T-helper 22 cell (primary cell): ENCODE measurements at regions not wholly inside any gene's neighbourhood (a gene's known extent, or its start where the extent isn't known, plus 50 kb on each side); places are given as distances from the start of the nearest gene placed in this dataset.
"Not testable (repeated sequence)": the region's sequence is repeated elsewhere in the genome, so short reads cannot be mapped to it uniquely, and the experiment has no call there.

Experiments
- DNase-seq: peaks from one replicate; pipeline ENCODE4 v3.0.0-alpha.2; 2020; ENCODE audit warnings: low read depth

DNA sequence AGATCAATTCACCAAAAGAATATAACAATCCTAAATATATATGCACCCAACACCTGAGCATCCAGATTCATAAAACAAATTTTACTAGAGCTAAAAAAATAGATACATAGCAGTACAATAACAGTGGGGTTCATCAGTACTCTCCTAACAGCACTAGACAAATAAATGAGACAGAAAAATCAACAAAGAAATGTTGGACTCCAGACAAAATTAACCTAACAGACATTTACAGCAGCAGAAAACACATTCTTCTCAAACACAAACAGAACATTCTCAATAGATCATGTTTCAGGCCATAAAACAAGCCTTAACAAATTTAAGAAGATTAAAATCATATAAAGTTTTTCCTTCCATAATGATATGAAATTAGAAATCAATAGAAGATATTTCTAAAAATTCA lies 124.8 kb upstream of the NECTIN3 start:
- DNase-seq: no peak

DNA sequence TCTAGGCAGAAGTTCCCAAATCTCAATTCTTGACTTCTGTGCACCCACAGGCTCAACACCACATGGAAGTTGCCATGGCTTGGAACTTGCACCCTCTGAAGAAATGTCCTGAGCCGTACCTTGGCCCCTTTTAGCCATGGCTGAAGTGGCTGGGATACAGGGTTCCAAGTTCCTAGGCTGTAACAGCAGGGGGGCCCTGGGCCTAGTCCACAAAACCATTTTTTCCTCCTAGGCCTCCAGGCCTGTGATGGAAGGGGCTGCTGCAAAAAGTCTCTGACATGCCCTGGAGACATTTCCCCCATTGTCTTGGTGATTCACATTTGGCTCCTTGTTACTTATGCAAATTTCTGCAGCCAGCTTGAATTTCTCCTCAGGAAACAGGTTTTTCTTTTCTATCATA lies 122.4 kb upstream of the NECTIN3 start:
- not testable (repeated sequence) for DNase-seq

DNA sequence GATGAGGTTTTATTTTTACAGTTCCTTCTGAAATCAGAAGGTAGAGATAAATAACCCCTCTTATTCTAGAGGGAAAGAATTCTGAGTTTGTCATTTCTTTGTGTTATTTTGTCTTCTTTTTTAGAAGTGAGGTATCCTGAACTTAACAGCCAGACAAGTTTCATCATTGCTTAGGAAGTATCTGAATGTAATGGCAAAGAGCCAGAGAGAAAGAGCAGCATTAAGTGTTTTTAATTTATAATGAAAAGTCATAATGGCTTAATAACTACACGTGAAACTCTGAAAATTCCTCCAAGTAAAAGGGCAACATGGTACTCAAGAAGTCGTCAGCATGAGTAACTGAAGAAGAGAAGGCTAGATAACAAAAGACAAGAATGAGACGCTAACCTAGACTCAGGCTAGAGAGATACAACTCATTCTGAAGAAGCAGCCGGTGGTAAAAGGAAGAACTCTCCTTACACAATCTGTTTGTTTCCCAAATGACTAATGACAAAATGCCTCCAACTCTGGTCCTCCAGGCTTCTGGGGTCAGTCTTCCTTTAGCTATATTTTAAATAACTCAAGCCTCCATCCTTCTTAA lies 116.2 kb upstream of the NECTIN3 start:
- DNase-seq: no peak

DNA sequence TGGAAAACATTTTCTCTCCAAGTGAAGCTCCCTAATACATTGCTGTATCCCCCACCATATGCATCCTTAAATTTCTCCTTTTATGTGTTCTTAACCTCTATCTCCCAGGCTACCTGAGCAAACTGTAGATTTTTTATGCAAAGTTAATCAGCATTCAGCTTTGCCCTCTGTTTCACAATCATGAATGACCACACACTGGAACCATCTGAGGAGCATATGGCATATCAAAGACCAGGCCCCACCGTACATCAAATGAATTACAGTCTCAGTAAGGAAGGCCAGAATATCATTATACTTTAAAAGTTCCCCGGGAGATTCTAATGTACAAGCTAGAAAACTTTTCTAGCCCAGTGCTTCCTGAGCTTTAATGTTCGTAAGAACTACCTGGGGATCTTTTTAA lies 115.5 kb upstream of the NECTIN3 start:
- no peak for DNase-seq

DNA sequence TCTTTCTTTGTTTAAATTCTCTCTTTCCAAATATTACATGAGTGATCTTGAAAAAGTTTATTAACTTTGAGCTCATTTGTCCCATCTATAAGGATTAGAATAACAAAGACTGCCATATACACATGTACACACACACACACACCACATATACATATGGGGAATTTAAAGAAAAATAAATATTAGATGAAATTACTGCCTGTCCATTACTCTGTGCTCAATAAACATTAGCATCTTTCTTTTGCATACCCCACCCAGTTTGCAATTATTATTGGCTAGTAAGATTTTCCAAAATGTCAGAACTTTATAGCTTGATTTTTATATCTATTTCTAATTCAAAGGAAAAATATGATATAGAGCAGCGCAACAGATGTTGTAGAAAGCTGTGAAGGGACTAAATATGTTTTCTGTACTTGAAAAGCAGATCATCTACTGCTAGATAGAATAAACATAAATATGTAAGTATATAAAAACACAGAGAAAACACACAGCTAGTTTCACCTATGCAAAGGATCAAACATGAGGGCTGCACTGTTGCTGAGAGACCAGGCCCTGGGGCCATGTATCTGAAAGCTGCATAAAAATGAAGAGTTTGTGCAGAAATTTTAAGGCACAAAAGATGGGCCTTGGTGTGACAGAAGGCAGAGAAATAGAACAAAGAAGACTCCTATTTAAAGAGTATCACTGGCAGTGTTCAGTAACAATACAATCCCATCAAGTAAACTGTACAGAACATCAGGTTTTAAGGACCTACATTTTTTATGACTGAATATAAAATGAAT lies 114.2 kb upstream of the NECTIN3 start:
- no peak for DNase-seq

DNA sequence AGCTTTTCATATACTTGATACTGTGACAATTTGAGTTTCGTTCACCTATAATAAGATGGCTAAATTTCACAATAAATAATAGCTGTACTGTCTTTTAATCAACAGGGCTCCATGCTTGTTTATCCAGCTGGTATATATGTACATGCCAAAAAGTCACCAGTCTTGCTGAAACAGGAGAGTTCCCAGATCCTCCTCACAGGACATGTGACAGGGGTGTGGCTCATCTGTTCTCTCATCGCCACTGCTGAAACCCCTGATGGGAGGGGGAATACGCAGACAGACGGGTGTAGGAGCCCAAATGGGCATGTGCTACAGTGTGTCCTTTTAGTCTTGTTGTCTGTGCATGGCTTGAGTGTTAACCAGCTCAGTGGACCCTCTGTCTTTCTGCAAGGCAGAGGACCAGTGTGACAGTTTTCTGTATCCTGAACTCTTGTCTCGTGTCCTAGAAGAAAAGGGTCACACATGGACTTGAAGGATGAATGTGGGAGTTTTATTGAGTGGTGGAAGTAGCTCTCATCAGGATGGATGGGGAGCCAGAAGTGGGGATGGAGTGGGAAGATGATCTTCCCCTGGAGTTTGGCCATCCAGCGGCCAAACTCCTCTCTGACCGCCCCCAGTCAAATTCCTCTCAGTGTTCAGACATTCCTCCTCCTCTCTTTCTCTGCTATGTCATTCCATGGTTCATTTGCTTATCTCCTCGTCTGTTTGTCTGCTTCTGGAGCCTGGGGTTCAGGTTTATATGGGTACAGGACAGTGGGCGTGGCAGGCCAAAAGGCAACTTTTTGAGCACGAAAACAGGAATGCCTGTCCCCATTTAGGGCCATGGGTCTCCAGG lies 113.1 kb upstream of the NECTIN3 start:
- DNase-seq: no peak

DNA sequence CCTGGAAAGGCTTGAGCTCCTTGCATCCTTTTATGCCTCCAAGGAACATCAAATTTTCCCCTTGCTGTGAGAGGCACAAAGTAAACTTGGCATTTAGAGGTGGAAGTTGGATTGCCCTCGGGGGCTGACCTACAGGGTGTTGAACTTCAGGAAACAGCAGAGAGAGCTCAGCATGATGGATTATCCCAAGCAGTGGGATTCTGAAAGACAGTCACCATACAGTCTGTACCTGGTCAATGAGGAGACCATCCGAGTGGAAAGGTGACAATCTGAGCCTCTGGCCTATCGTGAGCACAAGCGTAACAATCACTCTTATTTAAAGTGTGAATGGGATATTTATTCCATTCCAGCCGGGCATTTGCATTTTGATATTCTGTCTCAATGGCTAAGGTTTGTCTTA lies 105.6 kb upstream of the NECTIN3 start:
- DNase-seq: no peak

DNA sequence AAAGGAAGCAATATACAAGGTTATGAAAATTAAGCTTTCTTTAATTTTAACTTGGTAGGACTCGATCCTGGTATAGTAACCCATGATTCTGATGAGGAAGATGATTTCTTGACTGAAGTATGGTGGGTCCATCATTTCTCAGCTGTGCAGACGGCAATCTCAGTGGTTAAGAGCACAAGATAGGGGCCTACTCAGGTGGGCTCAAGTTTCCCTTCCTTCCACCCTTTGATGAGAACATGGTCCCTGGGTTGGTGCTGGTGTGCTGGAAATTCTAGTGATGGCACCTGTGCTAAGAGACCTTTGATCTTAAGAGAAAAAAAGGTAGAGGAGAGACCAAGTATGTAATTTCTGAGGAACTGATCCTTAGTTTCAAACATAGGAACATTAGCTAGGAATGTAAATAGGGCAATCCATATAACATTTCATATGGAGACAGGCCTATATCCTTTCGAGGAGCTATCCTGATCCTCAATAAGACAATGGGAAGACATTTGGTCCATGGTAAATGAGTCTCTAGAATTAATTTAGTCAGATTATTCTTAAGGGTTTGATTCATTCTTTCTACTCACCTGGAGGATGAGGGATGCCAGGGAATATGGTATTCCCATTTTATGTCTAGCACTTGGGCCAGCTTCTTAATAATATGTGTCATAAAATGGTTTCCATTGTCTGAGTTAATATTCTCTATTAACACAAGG lies 104.5 kb upstream of the NECTIN3 start:
- DNase-seq: no peak

DNA sequence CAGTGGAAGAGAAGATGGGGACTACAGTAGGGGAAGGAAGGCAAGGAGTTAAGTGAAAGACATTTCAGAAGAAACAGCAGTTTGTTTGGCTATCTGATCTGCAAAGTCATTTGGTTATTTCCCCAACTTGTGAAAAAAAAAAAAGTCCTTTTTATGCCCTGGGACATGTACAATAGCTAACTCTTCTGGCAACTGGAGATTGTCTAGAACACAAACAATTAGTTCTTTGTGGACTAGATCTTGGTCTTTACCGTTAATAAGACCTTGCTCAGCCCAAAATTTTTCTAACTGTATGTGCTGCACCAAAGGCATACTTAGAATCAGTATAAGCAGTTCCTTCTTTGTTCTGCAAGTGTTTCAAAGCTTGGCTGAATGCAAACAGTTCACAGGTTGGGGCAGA lies 103.5 kb upstream of the NECTIN3 start:
- no peak for DNase-seq

DNA sequence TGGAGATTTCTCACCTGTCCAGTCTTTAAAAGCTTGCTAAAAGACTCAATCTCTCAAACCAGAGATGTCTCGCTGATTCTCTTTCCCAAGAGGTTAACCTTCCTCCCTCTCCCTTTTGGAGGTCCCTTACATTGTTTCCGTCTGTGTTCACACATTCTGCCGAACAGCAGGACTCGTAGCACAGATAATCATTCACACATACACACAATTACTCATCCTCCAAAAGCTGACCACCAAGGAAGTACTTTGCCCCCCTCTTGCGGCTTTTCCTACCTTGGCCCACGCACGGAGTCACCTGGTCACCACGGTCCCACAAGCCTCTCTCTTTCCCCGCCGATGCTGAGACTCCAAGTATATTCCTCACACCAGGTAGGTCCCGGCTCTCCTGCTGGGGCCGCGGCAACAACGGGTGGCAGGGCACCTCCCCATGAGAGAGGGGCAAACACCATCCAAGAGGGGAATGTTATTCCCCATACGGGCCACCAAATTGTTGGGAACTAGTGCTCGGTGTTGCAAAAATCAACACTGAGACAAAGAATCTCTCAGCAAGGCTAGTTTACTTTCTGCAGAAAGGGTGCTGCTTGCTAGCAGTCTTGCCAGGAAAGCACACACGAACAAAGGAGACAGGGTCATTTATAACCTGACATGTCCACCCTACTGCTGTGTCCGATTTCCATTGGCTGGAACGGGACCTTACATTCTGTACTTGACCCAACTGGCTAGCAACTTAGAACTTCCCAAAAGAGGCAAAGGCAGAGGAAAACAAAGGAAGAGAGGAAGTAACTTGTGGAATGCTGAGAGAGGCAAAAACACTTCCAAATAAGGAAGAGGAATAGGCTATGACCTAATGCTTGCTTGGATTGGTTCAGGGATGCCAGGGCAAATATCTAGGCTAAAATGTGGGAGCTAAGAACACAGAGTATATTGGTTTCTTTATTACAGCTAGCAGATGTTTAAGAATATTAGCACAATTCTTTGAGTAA lies 102.1 kb upstream of the NECTIN3 start:
- DNase-seq: no peak

DNA sequence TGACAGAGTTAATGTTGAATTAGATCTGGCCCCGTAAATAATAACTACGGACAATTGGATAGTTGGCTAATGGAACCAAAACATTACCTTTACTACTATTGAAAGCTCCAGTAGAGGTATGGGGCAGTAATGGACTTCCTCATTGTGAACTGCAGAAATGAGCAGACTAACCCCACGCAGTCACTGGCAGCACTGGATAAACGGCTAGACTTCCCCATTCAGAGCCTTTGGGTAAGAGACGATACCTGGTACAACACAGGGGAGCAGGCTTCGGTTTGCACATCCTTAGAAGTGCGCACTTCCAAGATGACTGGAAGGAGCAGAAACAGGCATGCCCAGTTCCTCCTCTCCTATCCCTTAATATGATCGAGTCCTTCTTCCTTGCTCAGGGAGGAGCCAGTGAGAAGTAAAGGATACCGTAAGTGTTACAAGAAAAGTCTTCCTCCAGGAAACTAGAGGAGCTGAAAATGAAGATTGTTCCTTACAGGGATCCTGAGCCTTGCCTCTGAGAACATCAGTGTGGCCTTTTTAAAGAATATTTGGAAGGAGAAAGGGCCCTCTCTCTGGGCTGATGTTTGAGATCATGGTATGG lies 100.5 kb upstream of the NECTIN3 start:
- DNase-seq: no peak

DNA sequence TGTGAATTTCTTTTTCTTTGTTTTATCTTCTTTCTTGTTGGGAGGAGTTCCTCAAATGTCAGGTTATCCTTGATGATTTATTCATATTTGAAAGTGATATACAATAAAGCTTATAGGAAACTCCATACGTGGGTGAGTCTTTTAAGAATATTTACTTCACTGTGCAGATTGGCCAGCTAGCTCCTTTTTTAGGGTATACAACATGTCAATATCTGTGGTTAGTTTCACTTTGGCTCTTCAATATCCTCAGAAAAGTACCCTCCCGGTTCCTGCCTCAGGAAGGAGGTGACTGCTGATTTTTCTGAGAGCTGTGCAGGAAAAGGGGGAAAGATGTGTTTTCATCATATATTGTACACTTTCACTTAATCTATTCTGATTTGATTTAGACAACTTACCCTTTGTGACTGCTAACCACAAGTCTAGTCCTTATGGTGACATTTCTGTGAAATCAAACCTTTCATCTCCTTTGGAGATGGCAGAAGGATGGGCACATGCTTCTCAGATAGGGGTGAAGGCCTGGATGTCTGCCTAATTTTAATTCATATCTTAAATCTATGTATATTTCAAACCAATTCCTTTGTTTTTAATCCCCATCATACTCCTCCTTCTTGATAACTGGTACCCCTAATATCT lies 98.2 kb upstream of the NECTIN3 start:
- DNase-seq: no peak

DNA sequence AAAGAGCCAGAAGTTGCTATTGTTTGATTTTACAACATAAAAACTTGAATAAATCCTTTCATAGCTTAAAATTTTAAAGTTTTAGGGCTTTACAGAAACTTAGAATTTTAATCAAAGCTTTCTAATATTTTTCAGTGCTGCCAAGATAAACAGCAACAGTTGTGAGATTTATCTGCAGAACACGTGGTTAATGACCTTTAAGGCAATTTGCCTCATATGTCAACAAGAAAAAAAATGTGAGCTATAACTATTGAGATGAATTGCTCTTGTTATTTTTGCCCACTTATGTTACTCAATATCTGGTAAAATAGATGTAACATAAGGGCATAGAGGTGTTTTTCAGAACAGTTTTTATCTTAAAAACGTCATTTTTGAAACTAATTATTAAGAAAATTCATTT lies 96.7 kb upstream of the NECTIN3 start:
- DNase-seq: no peak

DNA sequence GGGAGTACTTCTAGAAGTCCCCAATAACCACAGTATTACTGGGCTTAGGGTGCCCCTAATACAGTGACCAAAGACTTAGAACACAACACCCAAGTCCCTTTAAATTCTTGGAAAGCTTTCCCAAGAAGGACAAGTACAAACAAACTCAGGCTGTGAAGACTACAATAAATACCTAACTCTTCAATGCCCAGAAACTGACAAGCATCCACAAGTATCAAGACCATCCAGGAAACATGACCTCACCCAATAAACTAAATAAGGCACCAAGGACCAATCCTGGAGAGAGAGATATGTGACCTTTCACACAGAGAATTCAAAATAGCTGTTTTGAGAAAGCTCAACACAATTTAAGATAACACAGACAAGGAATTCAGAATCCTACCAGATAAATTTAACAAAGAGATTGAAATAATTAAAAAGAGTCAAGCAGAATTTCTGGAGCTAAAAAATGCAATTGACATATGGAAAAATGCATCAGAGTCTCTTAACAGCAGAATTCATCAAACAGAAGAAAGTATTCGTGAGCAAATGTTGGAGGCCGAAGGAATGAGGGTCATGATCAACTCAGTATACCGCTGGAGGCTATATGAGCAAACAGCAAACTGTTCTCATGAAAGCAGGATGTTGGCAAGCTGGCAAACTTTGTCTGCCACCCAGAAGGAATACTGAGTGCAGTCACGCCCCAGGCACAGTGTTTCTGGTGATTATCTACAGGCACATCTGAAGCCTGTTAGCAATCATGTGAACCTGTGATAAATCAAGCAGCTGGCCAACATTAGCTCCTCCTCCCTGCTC lies 87.0 kb upstream of the NECTIN3 start:
- no peak for DNase-seq

DNA sequence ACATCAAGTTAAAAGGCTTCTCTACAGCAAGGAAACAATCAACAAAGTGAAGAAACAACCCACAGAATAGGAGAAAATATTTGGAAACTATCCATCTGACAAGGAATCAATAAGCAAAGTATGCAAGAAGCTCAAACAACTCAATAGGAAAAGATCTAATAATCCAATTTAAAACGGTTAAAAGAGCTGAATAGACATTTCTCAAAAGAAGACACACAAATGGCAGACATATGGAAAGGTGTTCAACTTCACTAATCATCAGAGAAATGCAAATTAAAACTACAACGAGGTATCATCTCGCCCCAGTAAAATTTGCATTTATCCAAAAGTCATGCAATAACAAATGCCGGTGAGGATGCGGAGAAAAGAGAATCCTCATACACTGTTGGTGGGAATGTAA lies 82.2 kb upstream of the NECTIN3 start:
- DNase-seq: no peak

DNA sequence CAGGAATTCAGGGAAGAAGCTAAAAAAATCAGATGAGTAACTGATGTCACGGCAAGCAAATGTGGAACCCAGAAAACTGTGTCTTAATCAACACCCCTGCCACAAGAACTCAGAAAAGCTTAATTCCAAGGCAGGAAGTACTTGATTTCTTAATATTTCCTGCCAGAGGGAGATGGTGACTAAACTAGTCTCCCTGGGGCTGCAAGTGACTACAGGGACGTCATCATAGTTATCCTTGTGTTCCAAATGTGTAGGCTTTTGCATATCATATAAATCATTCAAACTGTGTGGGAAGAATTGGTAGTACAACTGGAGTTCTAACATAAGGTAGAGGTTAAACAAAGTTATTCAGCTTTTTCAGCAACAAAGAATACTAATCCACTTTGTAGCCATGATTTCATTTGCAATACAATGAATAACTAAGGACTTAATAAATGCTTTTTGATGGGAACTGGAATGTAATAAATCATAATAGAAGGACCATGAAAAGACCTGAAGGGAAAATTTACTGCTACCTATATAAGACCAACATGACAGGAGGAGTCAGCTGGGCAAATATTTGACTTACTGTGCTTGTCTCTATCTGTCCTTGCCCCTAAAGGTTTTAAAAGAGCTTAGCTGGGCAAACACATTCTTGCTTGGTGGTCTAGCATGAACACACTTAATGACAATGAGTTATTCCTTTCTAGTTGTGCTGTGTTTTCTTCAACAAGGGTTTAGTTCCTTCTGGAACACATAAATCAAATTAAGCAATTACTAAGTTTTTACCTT lies 76.0 kb upstream of the NECTIN3 start:
- no peak for DNase-seq

DNA sequence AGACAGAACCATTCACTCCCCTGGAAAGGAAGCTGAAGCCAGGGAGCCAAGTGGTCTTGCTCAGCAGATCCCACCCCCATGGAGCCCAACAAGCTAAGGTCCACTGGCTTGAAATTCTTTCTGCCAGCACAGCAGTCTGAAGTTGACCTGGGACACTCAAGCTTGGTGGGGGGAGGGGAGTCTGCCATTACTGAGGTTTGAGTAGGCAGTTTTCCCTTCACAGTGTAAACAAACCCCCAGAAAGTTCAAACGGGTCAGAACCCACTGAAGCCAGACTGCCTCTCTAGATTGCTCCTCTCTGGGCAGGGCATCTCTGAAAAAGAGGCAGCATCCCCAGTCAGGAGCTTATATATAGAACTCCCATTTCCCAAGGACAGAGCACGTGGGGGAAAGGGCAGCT lies 72.8 kb upstream of the NECTIN3 start:
- not testable (repeated sequence) for DNase-seq

DNA sequence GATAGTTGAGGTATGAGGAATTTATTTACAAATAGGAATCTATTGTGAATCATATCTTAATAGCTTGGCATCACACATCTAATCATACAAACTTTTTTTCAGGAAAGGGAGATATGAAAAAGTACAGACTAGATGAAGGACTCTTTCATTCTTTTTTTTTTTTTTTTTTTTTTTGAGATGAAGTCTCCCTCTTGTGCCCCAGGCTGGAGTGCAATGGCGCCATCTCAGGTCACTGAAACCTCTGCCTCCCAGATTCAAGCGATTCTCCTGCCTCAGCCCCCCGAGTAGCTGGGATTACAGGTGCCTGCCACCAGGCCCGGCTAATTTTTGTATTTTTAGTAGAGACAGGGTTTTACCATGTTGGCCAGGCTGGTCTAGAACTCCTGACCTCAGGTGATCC lies 65.1 kb upstream of the NECTIN3 start:
- not testable (repeated sequence) for DNase-seq
